Fibroblast of the aortic adventitia (primary cell): ENCODE measurements at regions not wholly inside any gene's neighbourhood (a gene's known extent, or its start where the extent isn't known, plus 50 kb on each side); places are given as distances from the start of the nearest gene placed in this dataset.

Source experiments
- DNase-seq: peaks from one replicate; pipeline ENCODE4 v3.0.0-alpha.2; 2010; ENCODE audit warnings: low read depth
- H3K4me3 ChIP-seq: 2 replicates; pipeline ENCODE4 v1.5.1; 2011; ENCODE audit warnings: low read depth, mild to moderate bottlenecking, control low read depth, low read length, moderate library complexity
- CTCF ChIP-seq: IDR thresholded peaks from 2 replicates; pipeline ENCODE4 v1.5.1; 2011; ENCODE audit warnings: mild to moderate bottlenecking, low read length, control low read depth, inconsistent platforms; ENCODE audit not compliant: insufficient read depth

GRCh38 chr10:43982250-43982649 is 333.6 kb upstream of the ZNF32 start:
- no peak overlapping the region for H3K4me3 ChIP-seq
- no peak for TF ChIP-seq CTCF
- DNase-seq = no peak

GRCh38 chr10:43981696-43982095 is 333.0 kb upstream of the ZNF32 start:
- TF ChIP-seq CTCF = no peak
- no peak overlapping the region for H3K4me3 ChIP-seq
- DNase-seq = no peak

GRCh38 chr10:43981232-43981631 is 332.6 kb upstream of the ZNF32 start:
- peak; percentile 65 for DNase-seq
- no peak for TF ChIP-seq CTCF
- H3K4me3 ChIP-seq = no peak overlapping the region

- H3K4me3 ChIP-seq = no peak overlapping the region
- no peak for TF ChIP-seq CTCF
- no peak for DNase-seq
These were observed 332.0 kb upstream of the ZNF32 start for GRCh38 chr10:43980715-43981114.

GRCh38 chr10:43980313-43980712 is 331.6 kb upstream of the ZNF32 start:
- no peak for TF ChIP-seq CTCF
- H3K4me3 ChIP-seq = no peak overlapping the region
- no peak for DNase-seq

GRCh38 chr10:43979551-43979950 is 330.9 kb upstream of the ZNF32 start:
- no peak for TF ChIP-seq CTCF
- H3K4me3 ChIP-seq = no peak overlapping the region
- no peak for DNase-seq

GRCh38 chr10:43978936-43979335 is 330.3 kb upstream of the ZNF32 start:
- TF ChIP-seq CTCF = no peak
- H3K4me3 ChIP-seq = no peak overlapping the region
- no peak for DNase-seq
